ENCODE measurements at regions not wholly inside any gene's neighbourhood (a gene's known extent, or its start where the extent isn't known, plus 50 kb on each side); places are given as distances from the start of the nearest gene placed in this dataset.

DNA sequence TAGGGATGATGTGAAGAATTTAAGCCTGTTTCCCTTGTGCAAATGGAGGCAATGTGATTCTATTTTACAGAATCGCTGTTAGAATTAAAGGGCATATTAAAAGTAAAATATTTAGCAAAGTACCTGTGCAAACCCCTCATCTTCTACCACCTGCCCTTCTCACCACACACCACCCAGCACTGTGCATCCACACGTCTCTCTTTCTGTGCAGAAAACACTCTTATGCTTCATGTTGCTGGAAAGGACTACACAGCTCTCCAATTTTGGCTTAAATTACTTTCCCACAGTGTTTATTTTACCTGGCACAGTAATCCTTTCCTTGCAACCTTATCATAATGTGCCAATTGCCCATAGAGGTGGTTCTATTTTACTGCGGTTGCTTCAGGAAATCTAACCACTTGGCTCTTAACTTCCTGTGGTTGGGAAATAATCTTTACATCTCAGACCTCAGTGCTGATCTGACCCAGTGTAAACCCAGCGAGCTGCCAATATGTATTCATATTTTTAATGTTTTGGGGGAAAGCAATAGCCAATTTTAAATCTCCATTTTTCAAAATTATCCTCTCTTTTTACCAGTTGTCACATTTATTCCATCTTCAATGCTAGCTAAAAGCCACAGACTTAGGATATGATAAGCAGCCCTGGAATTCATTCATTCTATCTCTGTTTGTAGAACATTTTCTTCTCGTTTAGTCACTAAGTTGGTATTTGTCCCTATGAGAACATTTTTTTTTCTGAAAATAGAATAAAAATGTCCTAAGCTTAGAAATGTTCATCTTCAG is 250.9 kb downstream of the DSEL start:
- H3F3A ChIP-seq (ENCODE audit: insufficient read depth): no peaks in the 10 kb centered on the region
- no peak overlapping the region for H3K4me2 ChIP-seq (ENCODE audit: low read depth, low read length, poor library complexity, severe bottlenecking)
- no peaks in the 10 kb centered on the region for H4K20me1 ChIP-seq (ENCODE audit: low read depth, low read length)
- TF ChIP-seq EZH2phosphoT487 (conservative IDR thresholded peaks at IDR 0.05; ENCODE audit: low read length): no peak
- TF ChIP-seq CTCF (IDR thresholded peaks at IDR 0.05; ENCODE audit: insufficient read depth, low read length, poor library complexity, severe bottlenecking): no peak
- no peaks in the 10 kb centered on the region for H3K9me3 ChIP-seq (ENCODE audit: insufficient read depth, low read length)
- H3K27ac ChIP-seq (ENCODE audit: low read depth, low read length): no peak overlapping the region
- no peaks in the 10 kb centered on the region for H3K9me2 ChIP-seq (replicated peaks; ENCODE audit: insufficient read depth, low read length)
- H3K4me3 ChIP-seq (ENCODE audit: insufficient read depth, low read length, poor library complexity, severe bottlenecking): no peak overlapping the region
- no peaks in the 10 kb centered on the region for H3K79me2 ChIP-seq (ENCODE audit: insufficient read depth, low read length)
- H3K27me3 ChIP-seq (ENCODE audit: low read length): no peaks in the 10 kb centered on the region
- no peaks in the 10 kb centered on the region for H3K36me3 ChIP-seq (ENCODE audit: low read length)
- H2AFZ ChIP-seq (ENCODE audit: low read depth, low read length, severe bottlenecking): no peak overlapping the region
- no peak overlapping the region for H3K9ac ChIP-seq (ENCODE audit: low read length)

GRCh38 chr18:67261931-67262552 is 254.5 kb downstream of the DSEL start:
- Histone ChIP-seq H3F3A (ENCODE audit: insufficient read depth) (no peaks in the 10 kb centered on the region), H3K27me3 (ENCODE audit: low read length) (no peaks in the 10 kb centered on the region), H3K9ac (ENCODE audit: low read length) (no peak overlapping the region), H3K4me2 (ENCODE audit: low read depth, low read length, poor library complexity, severe bottlenecking) (no peak overlapping the region), H3K36me3 (ENCODE audit: low read length) (no peaks in the 10 kb centered on the region), H3K4me3 (ENCODE audit: insufficient read depth, low read length, poor library complexity, severe bottlenecking) (no peak overlapping the region), H4K20me1 (ENCODE audit: low read depth, low read length) (no peaks in the 10 kb centered on the region), H3K79me2 (ENCODE audit: insufficient read depth, low read length) (no peaks in the 10 kb centered on the region), H3K9me3 (ENCODE audit: insufficient read depth, low read length) (no peaks in the 10 kb centered on the region), H2AFZ (ENCODE audit: low read depth, low read length, severe bottlenecking) (no peak overlapping the region), H3K9me2 (replicated peaks; ENCODE audit: insufficient read depth, low read length) (0 out of 2 replicates have a peak, but pooled peaks cover 3% of the 10 kb centered on the region), H3K27ac (ENCODE audit: low read depth, low read length) (no peak overlapping the region)
- no peak for TF ChIP-seq EZH2phosphoT487 (conservative IDR thresholded peaks at IDR 0.05; ENCODE audit: low read length)
- TF ChIP-seq CTCF (IDR thresholded peaks at IDR 0.05; ENCODE audit: insufficient read depth, low read length, poor library complexity, severe bottlenecking): no peak

DNA sequence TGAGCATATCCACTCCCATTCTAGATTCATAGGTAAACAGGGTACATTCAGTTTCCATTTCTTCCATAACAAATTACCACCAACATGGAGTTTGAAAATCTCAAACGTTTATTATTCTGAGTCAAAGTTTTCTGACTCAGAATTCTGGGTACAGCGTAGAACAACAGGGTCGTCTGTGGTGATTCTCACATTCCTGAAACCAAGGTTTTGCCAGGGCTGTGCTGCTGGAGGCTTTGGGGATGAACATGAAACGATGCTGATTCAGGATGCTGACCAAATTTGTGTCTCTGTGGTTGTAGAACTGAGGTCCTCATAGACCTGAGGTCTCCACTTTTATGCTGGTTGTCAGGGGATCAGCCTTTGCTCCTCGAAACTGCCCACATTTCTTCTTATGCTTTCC is 255.7 kb downstream of the DSEL start:
- H3K36me3 ChIP-seq (ENCODE audit: low read length): no peaks in the 10 kb centered on the region
- 0 out of 2 replicates have a peak, but pooled peaks cover 3% of the 10 kb centered on the region for H3K9me2 ChIP-seq (replicated peaks; ENCODE audit: insufficient read depth, low read length)
- no peak for TF ChIP-seq EZH2phosphoT487 (conservative IDR thresholded peaks at IDR 0.05; ENCODE audit: low read length)
- TF ChIP-seq CTCF (IDR thresholded peaks at IDR 0.05; ENCODE audit: insufficient read depth, low read length, poor library complexity, severe bottlenecking): no peak
- no peak overlapping the region for H3K9ac ChIP-seq (ENCODE audit: low read length)
- H4K20me1 ChIP-seq (ENCODE audit: low read depth, low read length): no peaks in the 10 kb centered on the region
- H3K4me3 ChIP-seq (ENCODE audit: insufficient read depth, low read length, poor library complexity, severe bottlenecking): no peak overlapping the region
- H3F3A ChIP-seq (ENCODE audit: insufficient read depth): no peaks in the 10 kb centered on the region
- no peaks in the 10 kb centered on the region for H3K9me3 ChIP-seq (ENCODE audit: insufficient read depth, low read length)
- no peak overlapping the region for H3K4me2 ChIP-seq (ENCODE audit: low read depth, low read length, poor library complexity, severe bottlenecking)
- H3K27me3 ChIP-seq (ENCODE audit: low read length): no peaks in the 10 kb centered on the region
- H2AFZ ChIP-seq (ENCODE audit: low read depth, low read length, severe bottlenecking): no peak overlapping the region
- no peaks in the 10 kb centered on the region for H3K79me2 ChIP-seq (ENCODE audit: insufficient read depth, low read length)
- H3K27ac ChIP-seq (ENCODE audit: low read depth, low read length): no peak overlapping the region

All from SU-DHL-6 (cell line).